Bronchial epithelial cell (primary cell): ENCODE measurements at regions not wholly inside any gene's neighbourhood (a gene's known extent, or its start where the extent isn't known, plus 50 kb on each side); places are given as distances from the start of the nearest gene placed in this dataset.
"Not testable (repeated sequence)": the region's sequence is repeated elsewhere in the genome, so short reads cannot be mapped to it uniquely, and the experiment has no call there.

ENCODE experiments used
- DNase-seq: peaks from one replicate; pipeline ENCODE4 v3.0.0-alpha.2; 2010; ENCODE audit warnings: low read depth
- FAIRE-seq: peaks from 2 replicates; lab custom pipeline; 2011; peaks lifted over from hg19 to GRCh38; lab: Jason Lieb, UNC
- H3K27me3 ChIP-seq: 2 replicates; pipeline ENCODE4 v1.5.1; 2011; ENCODE audit warnings: low read length; ENCODE audit not compliant: control insufficient read depth, insufficient read depth
- H3K36me3 ChIP-seq: 2 replicates; pipeline ENCODE4 v1.5.1; 2011; ENCODE audit warnings: low read length; ENCODE audit not compliant: control insufficient read depth, insufficient read depth
- H3K4me3 ChIP-seq: 2 replicates; pipeline ENCODE4 v1.5.1; 2011; ENCODE audit warnings: mild to moderate bottlenecking, low read depth, low read length, control low read depth
- TF ChIP-seq, protein P1 (sequence below): IDR thresholded peaks from 2 replicates; pipeline ENCODE4 v1.5.1; 2011; ENCODE audit warnings: mild to moderate bottlenecking, moderate library complexity, low read length, control low read depth, inconsistent platforms; ENCODE audit not compliant: insufficient read depth, severe bottlenecking

DNA sequence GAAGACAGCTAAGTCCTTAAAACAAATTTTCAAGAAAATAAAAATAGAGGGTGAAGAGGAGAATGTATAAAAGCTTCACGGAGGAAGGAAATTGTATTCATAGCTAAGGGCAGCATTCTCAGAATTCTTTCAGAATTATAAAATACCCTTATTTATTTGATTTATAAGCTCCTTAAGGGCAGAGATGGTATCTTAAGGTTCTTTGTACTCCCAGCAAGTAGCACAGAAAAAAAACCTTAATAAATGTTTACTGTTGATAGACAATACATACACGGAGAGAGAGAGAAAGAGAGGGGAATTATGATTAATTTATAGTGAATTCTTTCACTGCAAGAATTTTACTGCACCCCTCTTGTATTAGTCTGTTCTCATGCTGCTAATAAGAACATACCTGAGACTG, 375.6 kb upstream of the CCDC54 start:
- TF ChIP-seq, protein P1, sequence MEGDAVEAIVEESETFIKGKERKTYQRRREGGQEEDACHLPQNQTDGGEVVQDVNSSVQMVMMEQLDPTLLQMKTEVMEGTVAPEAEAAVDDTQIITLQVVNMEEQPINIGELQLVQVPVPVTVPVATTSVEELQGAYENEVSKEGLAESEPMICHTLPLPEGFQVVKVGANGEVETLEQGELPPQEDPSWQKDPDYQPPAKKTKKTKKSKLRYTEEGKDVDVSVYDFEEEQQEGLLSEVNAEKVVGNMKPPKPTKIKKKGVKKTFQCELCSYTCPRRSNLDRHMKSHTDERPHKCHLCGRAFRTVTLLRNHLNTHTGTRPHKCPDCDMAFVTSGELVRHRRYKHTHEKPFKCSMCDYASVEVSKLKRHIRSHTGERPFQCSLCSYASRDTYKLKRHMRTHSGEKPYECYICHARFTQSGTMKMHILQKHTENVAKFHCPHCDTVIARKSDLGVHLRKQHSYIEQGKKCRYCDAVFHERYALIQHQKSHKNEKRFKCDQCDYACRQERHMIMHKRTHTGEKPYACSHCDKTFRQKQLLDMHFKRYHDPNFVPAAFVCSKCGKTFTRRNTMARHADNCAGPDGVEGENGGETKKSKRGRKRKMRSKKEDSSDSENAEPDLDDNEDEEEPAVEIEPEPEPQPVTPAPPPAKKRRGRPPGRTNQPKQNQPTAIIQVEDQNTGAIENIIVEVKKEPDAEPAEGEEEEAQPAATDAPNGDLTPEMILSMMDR, result no peak
- Histone ChIP-seq H3K27me3 (no peaks in the 10 kb centered on the region), H3K36me3 (no peaks in the 10 kb centered on the region), H3K4me3 (no peak overlapping the region)
- FAIRE-seq (no peak), DNase-seq (no peak)

- not testable (repeated sequence) for FAIRE-seq, H3K27me3 ChIP-seq, DNase-seq, H3K36me3 ChIP-seq, H3K4me3 ChIP-seq
Observed at GRCh38 chr3:107005352-107005751, 371.9 kb upstream of the CCDC54 start.

GRCh38 chr3:107008213-107008612, 369.0 kb upstream of the CCDC54 start:
- H3K36me3 ChIP-seq, result no peaks in the 10 kb centered on the region
- no peaks in the 10 kb centered on the region for H3K27me3 ChIP-seq
- H3K4me3 ChIP-seq, result no peak overlapping the region
- DNase-seq (no peak), FAIRE-seq (no peak)
- TF ChIP-seq, protein P1, result no peak

- FAIRE-seq (no peak), DNase-seq (no peak)
- no peak overlapping the region for H3K4me3 ChIP-seq
- no peaks in the 10 kb centered on the region for H3K36me3 ChIP-seq
- H3K27me3 ChIP-seq, result no peaks in the 10 kb centered on the region
- TF ChIP-seq, protein P1, result no peak
Observed at GRCh38 chr3:107013641-107014040, 363.6 kb upstream of the CCDC54 start.

GRCh38 chr3:107024551-107025026, 352.6 kb upstream of the CCDC54 start:
- FAIRE-seq (no peak), DNase-seq (no peak)
- TF ChIP-seq, protein P1, result no peak
- Histone ChIP-seq H3K4me3 (no peak overlapping the region), H3K27me3 (no peaks in the 10 kb centered on the region), H3K36me3 (no peaks in the 10 kb centered on the region)

GRCh38 chr3:107025961-107026360, 351.3 kb upstream of the CCDC54 start:
- FAIRE-seq (no peak), DNase-seq (no peak)
- no peaks in the 10 kb centered on the region for H3K36me3 ChIP-seq
- TF ChIP-seq, protein P1, result no peak
- H3K27me3 ChIP-seq, result no peaks in the 10 kb centered on the region
- no peak overlapping the region for H3K4me3 ChIP-seq
